Uterus (tissue), 3 donors: ENCODE measurements at regions not wholly inside any gene's neighbourhood (a gene's known extent, or its start where the extent isn't known, plus 50 kb on each side); places are given as distances from the start of the nearest gene placed in this dataset.
"Not testable (repeated sequence)": the region's sequence is repeated elsewhere in the genome, so short reads cannot be mapped to it uniquely, and the experiment has no call there.

Experiments used
- DNase-seq, 2 donors: peaks; one replicate each; pipeline ENCODE4 v3.0.0-alpha.2; 2019 to 2020
- H3K27ac ChIP-seq, 2 donors: fragments of 200-600 bp; sonication (generic); 1 replicate in 1 of 2; 2 replicates in 1 of 2; pipeline ENCODE4 v1.5.1; 2016 to 2018
- H3K27me3 ChIP-seq, 2 donors: fragments of 200-600 bp; sonication (generic); one replicate each; pipeline ENCODE4 v1.5.1; 2018 to 2019; ENCODE audit warnings: control low read depth in 1 of 2
- H3K36me3 ChIP-seq, 2 donors: fragments of 200-600 bp; sonication (generic); one replicate each; pipeline ENCODE4 v1.5.1; 2019; ENCODE audit warnings: control low read depth in 1 of 2
- H3K4me1 ChIP-seq, 2 donors: fragments of 200-600 bp; sonication (generic); one replicate each; pipeline ENCODE4 v1.5.1; 2018 to 2019; ENCODE audit warnings: control low read depth in 1 of 2
- H3K4me3 ChIP-seq, 2 donors: fragments of 200-600 bp; sonication (generic); 1 replicate in 1 of 2; 2 replicates in 1 of 2; pipeline ENCODE4 v1.5.1; 2018 to 2019; ENCODE audit warnings: mild to moderate bottlenecking in 1 of 2
- H3K9me3 ChIP-seq, 2 donors: fragments of 200-600 bp; sonication (generic); one replicate each; pipeline ENCODE4 v1.5.1; 2019; ENCODE audit warnings: control low read depth in 1 of 2
- CTCF ChIP-seq, 4 experiments: fragments of 200-600 bp in 2 of 4; fragments of 450-650 bp in 2 of 4; sonication (generic) in 2 of 4; IDR thresholded peaks; one replicate each; pipeline ENCODE4 v1.5.1; 2016 to 2019; ENCODE audit warnings: antibody characterized with exemption in 4 of 4, mild to moderate bottlenecking in 2 of 4, moderate library complexity in 1 of 4
- POLR2A ChIP-seq, 2 donors: fragments of 450-650 bp; IDR thresholded peaks; one replicate each; pipeline ENCODE4 v1.6.1; 2016; ENCODE audit warnings: antibody characterized with exemption in 2 of 2, mild to moderate bottlenecking in 1 of 2, moderate library complexity in 1 of 2
- intact Hi-C: fragments of 100-400 bp; cut with DNase I; formaldehyde crosslinking; loops from one replicate; pipeline ENCODE4 v1.15.1; 2023; ENCODE audit warnings: low total_unique reads
- donor health status: DM: yes; HTN: yes; CAD: no.

GRCh38 chr6:133787859-133788505 lies 100.9 kb upstream of the TCF21 start:
- intact Hi-C loops = no loop called here
- Histone ChIP-seq H3K27me3 (no peaks in the 10 kb centered on the region), H3K4me3 (no peak overlapping the region), H3K36me3 (no peaks in the 10 kb centered on the region), H3K27ac (no peak overlapping the region), H3K4me1 (no peaks in the 10 kb centered on the region), H3K9me3 (no peaks in the 10 kb centered on the region)
- no peak for DNase-seq
- no peak for TF ChIP-seq CTCF (IDR thresholded peaks at IDR 0.05)
- no peak for TF ChIP-seq POLR2A (IDR thresholded peaks at IDR 0.05)

GRCh38 chr6:133788556-133788955 lies 100.4 kb upstream of the TCF21 start:
- H3K36me3 ChIP-seq = no peaks in the 10 kb centered on the region
- H3K27me3 ChIP-seq = no peaks in the 10 kb centered on the region
- TF ChIP-seq CTCF (IDR thresholded peaks at IDR 0.05) (no peak), POLR2A (IDR thresholded peaks at IDR 0.05) (no peak)
- H3K4me1 ChIP-seq = no peaks in the 10 kb centered on the region
- H3K27ac ChIP-seq = no peak overlapping the region
- intact Hi-C loops = no loop called here
- no peak overlapping the region for H3K4me3 ChIP-seq
- no peaks in the 10 kb centered on the region for H3K9me3 ChIP-seq
- DNase-seq = no peak

- H3K4me3 ChIP-seq, intact Hi-C loops, DNase-seq, H3K9me3 ChIP-seq, H3K27ac ChIP-seq, H3K36me3 ChIP-seq, H3K27me3 ChIP-seq, H3K4me1 ChIP-seq: not testable (repeated sequence)
Measured at GRCh38 chr6:133789449-133789848, 99.5 kb upstream of the TCF21 start.

GRCh38 chr6:133790756-133791155 lies 98.2 kb upstream of the TCF21 start:
- intact Hi-C loops, H3K9me3 ChIP-seq, H3K27ac ChIP-seq, H3K4me1 ChIP-seq, H3K27me3 ChIP-seq, DNase-seq, H3K36me3 ChIP-seq, H3K4me3 ChIP-seq: not testable (repeated sequence)

- H3K4me3 ChIP-seq, H3K27ac ChIP-seq, intact Hi-C loops, H3K36me3 ChIP-seq, H3K4me1 ChIP-seq, H3K27me3 ChIP-seq, DNase-seq, H3K9me3 ChIP-seq: not testable (repeated sequence)
Measured at GRCh38 chr6:133795051-133795450, 93.9 kb upstream of the TCF21 start.

- Histone ChIP-seq H3K4me1 (no peaks in the 10 kb centered on the region), H3K36me3 (no peaks in the 10 kb centered on the region), H3K27me3 (no peaks in the 10 kb centered on the region), H3K9me3 (no peaks in the 10 kb centered on the region), H3K27ac (no peak overlapping the region), H3K4me3 (no peak overlapping the region)
- no peak for TF ChIP-seq CTCF (IDR thresholded peaks at IDR 0.05)
- no peak for TF ChIP-seq POLR2A (IDR thresholded peaks at IDR 0.05)
- no peak for DNase-seq
- intact Hi-C loops = no loop called here
Measured at GRCh38 chr6:133796235-133796634, 92.7 kb upstream of the TCF21 start.

- no peak for TF ChIP-seq CTCF (IDR thresholded peaks at IDR 0.05)
- no peak for TF ChIP-seq POLR2A (IDR thresholded peaks at IDR 0.05)
- no peaks in the 10 kb centered on the region for H3K36me3 ChIP-seq
- intact Hi-C loops = no loop called here
Measured at GRCh38 chr6:133799043-133799442, 89.9 kb upstream of the TCF21 start.

More at GRCh38 chr6:133799043-133799442, 89.9 kb upstream of the TCF21 start:
- Histone ChIP-seq H3K27me3 (no peaks in the 10 kb centered on the region), H3K4me3 (no peak overlapping the region), H3K9me3 (no peaks in the 10 kb centered on the region), H3K27ac (no peak overlapping the region), H3K4me1 (no peaks in the 10 kb centered on the region)
- DNase-seq = no peak
